Panc1 (cell line): ENCODE measurements at regions not wholly inside any gene's neighbourhood (a gene's known extent, or its start where the extent isn't known, plus 50 kb on each side); places are given as distances from the start of the nearest gene placed in this dataset.

Experiments used
- TF ChIP-seq, protein P1 (sequence below): fragments of 450-650 bp; IDR thresholded peaks from 2 replicates; pipeline ENCODE4 v1.5.1; 2017; ENCODE audit warnings: mild to moderate bottlenecking
- TF ChIP-seq, protein P2 (sequence below), 2 experiments: IDR thresholded peaks; 2 replicates each; pipeline ENCODE4 v1.6.1; 2011 to 2012; ENCODE audit warnings: low read depth in 2 of 2, control low read depth in 1 of 2, low read length in 1 of 2, mild to moderate bottlenecking in 1 of 2, moderate library complexity in 1 of 2; ENCODE audit not compliant: insufficient read depth in 1 of 2

DNA sequence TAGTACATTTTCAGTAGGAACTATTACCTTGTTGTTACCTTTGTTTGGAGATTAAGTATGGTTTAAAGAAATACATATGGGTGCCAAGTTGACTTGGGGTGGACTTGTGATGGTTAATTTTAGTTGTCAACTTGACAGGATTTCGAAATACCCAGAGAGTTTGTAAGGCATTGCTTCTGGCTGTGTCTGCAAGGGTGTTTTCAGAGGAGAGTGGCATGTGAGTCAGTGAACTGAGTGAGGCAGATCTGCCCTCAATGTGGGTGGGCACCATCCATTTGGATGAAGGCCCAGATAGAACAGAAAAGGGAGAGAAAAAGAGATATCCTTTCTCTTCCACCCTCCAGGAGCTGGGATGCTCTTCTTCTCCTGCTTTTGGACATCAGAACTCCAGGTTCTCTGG, 315.5 kb downstream of the GPATCH2 start:
- TF ChIP-seq, protein P1, sequence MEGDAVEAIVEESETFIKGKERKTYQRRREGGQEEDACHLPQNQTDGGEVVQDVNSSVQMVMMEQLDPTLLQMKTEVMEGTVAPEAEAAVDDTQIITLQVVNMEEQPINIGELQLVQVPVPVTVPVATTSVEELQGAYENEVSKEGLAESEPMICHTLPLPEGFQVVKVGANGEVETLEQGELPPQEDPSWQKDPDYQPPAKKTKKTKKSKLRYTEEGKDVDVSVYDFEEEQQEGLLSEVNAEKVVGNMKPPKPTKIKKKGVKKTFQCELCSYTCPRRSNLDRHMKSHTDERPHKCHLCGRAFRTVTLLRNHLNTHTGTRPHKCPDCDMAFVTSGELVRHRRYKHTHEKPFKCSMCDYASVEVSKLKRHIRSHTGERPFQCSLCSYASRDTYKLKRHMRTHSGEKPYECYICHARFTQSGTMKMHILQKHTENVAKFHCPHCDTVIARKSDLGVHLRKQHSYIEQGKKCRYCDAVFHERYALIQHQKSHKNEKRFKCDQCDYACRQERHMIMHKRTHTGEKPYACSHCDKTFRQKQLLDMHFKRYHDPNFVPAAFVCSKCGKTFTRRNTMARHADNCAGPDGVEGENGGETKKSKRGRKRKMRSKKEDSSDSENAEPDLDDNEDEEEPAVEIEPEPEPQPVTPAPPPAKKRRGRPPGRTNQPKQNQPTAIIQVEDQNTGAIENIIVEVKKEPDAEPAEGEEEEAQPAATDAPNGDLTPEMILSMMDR: no peak
- TF ChIP-seq, protein P2, sequence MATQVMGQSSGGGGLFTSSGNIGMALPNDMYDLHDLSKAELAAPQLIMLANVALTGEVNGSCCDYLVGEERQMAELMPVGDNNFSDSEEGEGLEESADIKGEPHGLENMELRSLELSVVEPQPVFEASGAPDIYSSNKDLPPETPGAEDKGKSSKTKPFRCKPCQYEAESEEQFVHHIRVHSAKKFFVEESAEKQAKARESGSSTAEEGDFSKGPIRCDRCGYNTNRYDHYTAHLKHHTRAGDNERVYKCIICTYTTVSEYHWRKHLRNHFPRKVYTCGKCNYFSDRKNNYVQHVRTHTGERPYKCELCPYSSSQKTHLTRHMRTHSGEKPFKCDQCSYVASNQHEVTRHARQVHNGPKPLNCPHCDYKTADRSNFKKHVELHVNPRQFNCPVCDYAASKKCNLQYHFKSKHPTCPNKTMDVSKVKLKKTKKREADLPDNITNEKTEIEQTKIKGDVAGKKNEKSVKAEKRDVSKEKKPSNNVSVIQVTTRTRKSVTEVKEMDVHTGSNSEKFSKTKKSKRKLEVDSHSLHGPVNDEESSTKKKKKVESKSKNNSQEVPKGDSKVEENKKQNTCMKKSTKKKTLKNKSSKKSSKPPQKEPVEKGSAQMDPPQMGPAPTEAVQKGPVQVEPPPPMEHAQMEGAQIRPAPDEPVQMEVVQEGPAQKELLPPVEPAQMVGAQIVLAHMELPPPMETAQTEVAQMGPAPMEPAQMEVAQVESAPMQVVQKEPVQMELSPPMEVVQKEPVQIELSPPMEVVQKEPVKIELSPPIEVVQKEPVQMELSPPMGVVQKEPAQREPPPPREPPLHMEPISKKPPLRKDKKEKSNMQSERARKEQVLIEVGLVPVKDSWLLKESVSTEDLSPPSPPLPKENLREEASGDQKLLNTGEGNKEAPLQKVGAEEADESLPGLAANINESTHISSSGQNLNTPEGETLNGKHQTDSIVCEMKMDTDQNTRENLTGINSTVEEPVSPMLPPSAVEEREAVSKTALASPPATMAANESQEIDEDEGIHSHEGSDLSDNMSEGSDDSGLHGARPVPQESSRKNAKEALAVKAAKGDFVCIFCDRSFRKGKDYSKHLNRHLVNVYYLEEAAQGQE (IDR thresholded peaks at IDR 0.05; ENCODE audit: insufficient read depth in 1 of 2, low read depth in 2 of 2, low read length in 1 of 2): no peak
